ENCODE measurements at regions not wholly inside any gene's neighbourhood (a gene's known extent, or its start where the extent isn't known, plus 50 kb on each side); places are given as distances from the start of the nearest gene placed in this dataset.

DNA sequence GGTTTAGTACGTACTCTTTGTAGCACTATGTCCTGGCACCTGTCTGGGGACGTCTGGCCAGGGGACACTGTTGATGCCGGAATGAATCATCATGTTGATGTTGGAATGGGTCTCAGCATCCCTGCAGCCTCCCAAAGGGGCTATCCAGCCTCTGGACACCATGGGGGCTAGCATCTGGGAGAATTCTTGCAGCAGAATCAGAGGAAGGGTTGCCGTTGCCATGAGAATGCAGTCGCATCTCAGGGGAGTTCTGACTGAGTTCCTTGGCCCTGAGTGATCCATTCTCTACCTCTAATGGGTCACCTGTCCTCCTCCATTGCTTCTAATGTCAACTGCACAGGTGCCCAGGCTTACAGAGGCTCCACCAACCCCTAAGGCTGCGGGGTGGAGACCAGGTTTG lies 129.1 kb downstream of the UQCRFS1 start:
- WGBS, 2 donors: 74 to 80% methylated on average over 5 to 6 of the region's 6 CpGs
- Histone ChIP-seq H3K27me3 (no peaks in the 10 kb centered on the region), H3K4me1 (peaks cover 7% of the 10 kb centered on the region), H3K27ac (no peak overlapping the region), H3K36me3 (replicated peaks in 1 of 2; ENCODE audit: insufficient read depth in 1 of 2, low read depth in 2 of 2) (no peaks in the 10 kb centered on the region), H3K4me3 (no peak overlapping the region), H3K9me3 (no peaks in the 10 kb centered on the region)
- TF ChIP-seq POLR2A (IDR thresholded peaks at IDR 0.05): no peak
- TF ChIP-seq, protein P1, sequence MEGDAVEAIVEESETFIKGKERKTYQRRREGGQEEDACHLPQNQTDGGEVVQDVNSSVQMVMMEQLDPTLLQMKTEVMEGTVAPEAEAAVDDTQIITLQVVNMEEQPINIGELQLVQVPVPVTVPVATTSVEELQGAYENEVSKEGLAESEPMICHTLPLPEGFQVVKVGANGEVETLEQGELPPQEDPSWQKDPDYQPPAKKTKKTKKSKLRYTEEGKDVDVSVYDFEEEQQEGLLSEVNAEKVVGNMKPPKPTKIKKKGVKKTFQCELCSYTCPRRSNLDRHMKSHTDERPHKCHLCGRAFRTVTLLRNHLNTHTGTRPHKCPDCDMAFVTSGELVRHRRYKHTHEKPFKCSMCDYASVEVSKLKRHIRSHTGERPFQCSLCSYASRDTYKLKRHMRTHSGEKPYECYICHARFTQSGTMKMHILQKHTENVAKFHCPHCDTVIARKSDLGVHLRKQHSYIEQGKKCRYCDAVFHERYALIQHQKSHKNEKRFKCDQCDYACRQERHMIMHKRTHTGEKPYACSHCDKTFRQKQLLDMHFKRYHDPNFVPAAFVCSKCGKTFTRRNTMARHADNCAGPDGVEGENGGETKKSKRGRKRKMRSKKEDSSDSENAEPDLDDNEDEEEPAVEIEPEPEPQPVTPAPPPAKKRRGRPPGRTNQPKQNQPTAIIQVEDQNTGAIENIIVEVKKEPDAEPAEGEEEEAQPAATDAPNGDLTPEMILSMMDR (IDR thresholded peaks at IDR 0.05): no peak
- DNase-seq: no peak
- no peak for ATAC-seq
- intact Hi-C loops (cut with DNase I): no loop called here

DNA sequence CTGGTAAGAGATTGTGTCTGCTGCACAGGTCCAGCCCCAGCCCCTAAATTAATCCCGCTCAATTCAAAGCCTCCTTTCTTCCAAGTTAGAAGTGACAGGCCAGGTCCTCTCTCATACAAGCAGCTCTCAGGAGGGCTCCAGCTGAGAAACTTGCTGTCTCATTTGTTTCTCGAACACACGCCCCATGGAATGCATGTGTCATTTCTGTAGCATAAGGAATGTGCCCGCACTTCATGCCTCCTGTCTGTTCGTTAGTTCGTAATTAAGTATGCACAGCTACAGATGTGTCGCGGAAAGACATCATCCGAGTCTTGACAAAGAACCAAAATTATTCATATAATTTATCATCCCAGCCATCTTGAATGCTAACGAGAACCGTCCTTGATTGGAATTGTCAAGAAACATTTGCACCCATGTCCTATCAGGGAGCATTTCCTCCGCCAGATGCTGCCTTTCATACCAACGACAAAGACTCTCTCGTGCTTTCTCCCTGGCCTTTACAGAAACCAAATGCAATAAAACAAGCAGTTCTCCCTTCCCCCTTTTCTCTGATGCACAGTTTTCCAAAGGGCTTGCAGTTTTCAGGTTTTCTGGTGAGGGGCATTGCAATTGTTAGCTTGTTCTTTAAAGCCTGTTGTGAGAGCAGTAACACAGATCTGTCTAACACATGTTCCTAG lies 133.5 kb downstream of the UQCRFS1 start:
- H3K4me3 ChIP-seq: no peak overlapping the region
- H3K36me3 ChIP-seq (replicated peaks in 1 of 2; ENCODE audit: insufficient read depth in 1 of 2, low read depth in 2 of 2): no peaks in the 10 kb centered on the region
- no peaks in the 10 kb centered on the region for H3K27me3 ChIP-seq
- no peak overlapping the region for H3K27ac ChIP-seq
- TF ChIP-seq POLR2A (IDR thresholded peaks at IDR 0.05): no peak
- TF ChIP-seq, protein P1 (IDR thresholded peaks at IDR 0.05): no peak
- no peak for DNase-seq
- 46 to 56% methylated on average over 14 of the region's 14 CpGs for WGBS, 2 donors
- no peaks in the 10 kb centered on the region for H3K9me3 ChIP-seq
- intact Hi-C loops (cut with DNase I): no loop called here
- no peaks in the 10 kb centered on the region for H3K4me1 ChIP-seq
- no peak for ATAC-seq

DNA sequence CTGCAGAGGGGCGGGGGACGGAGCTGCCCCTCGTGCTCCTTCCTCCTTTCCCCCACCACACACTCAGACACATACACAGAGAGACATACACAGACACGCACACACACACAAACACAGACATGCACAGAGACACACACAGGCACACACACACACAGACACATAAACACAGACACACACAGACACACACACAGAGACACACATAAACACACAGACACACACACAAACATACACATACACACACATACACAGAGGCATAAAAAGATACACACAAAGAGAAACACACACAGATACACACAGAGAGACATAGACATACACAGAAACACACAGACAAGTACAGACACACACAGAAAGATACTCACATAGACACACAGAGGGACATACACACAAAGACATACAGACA lies 136.0 kb downstream of the UQCRFS1 start:
- TF ChIP-seq POLR2A (IDR thresholded peaks at IDR 0.05): no peak
- TF ChIP-seq, protein P1 (IDR thresholded peaks at IDR 0.05): no peak
- Histone ChIP-seq H3K36me3 (replicated peaks in 1 of 2; ENCODE audit: insufficient read depth in 1 of 2, low read depth in 2 of 2) (no peaks in the 10 kb centered on the region), H3K27me3 (no peaks in the 10 kb centered on the region), H3K4me1 (no peaks in the 10 kb centered on the region), H3K4me3 (no peak overlapping the region), H3K27ac (no peak overlapping the region), H3K9me3 (no peaks in the 10 kb centered on the region)
- ATAC-seq (no peak), DNase-seq (no peak)
- WGBS, 2 donors: 82 to 85% methylated on average over 4 of the region's 4 CpGs
- intact Hi-C loops (cut with DNase I): no loop called here

DNA sequence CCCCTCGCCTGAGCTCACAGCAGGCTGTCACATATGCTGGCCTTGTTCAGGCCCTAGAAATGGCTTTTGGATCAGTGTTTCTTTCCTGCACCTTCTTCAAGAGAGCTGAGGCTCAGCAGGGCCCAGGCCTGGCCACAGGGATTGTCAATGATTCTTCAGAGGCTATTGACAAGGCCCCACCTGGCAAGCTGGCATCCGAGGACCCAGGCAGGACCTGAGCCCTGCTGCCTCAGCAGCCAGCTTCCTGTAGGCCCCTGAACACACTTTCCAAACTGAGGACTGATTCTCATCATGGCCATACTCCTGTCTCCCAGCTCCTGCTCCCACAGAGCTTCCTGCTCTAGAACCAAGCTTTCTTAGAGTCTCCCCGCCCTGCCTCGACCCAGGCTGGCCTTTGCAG lies 136.8 kb downstream of the UQCRFS1 start:
- no peaks in the 10 kb centered on the region for H3K9me3 ChIP-seq
- ATAC-seq (no peak), DNase-seq (no peak)
- H3K27me3 ChIP-seq: no peaks in the 10 kb centered on the region
- no peak overlapping the region for H3K4me3 ChIP-seq
- no peak overlapping the region for H3K27ac ChIP-seq
- no peaks in the 10 kb centered on the region for H3K36me3 ChIP-seq (replicated peaks in 1 of 2; ENCODE audit: insufficient read depth in 1 of 2, low read depth in 2 of 2)
- H3K4me1 ChIP-seq: no peaks in the 10 kb centered on the region
- intact Hi-C loops (cut with DNase I): no loop called here
- TF ChIP-seq POLR2A (IDR thresholded peaks at IDR 0.05): no peak
- TF ChIP-seq, protein P1 (IDR thresholded peaks at IDR 0.05): no peak
- 63 to 76% methylated on average over 4 of the region's 4 CpGs for WGBS, 2 donors

DNA sequence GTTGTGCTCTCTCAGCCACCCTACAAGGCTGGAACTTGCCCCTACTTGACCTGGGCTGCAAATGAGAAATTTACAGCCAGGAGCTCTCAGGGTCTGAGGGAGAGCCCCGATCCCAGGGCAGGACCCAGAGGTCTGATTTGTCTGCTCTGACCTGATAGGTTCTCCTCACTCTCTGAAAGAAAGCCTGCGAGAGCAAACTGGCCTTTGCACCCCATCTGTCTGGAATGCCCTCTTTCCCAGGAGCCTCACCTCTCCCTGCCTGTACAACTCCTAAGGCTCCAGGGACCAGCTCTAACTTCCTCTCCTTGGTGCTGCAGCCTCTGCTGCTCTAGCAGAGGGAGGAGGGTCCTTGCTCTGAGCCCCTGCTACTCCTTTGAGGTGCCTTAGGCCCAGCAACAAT lies 137.8 kb downstream of the UQCRFS1 start:
- no peak overlapping the region for H3K27ac ChIP-seq
- no peak for ATAC-seq
- 27 to 30% methylated on average over 2 of the region's 2 CpGs for WGBS, 2 donors

More for the DNA sequence above, 137.8 kb downstream of the UQCRFS1 start:
- H3K9me3 ChIP-seq: no peaks in the 10 kb centered on the region
- no peaks in the 10 kb centered on the region for H3K27me3 ChIP-seq
- intact Hi-C loops (cut with DNase I): no loop called here
- H3K4me3 ChIP-seq: no peak overlapping the region
- no peaks in the 10 kb centered on the region for H3K36me3 ChIP-seq (replicated peaks in 1 of 2; ENCODE audit: insufficient read depth in 1 of 2, low read depth in 2 of 2)
- H3K4me1 ChIP-seq: no peaks in the 10 kb centered on the region
- TF ChIP-seq, protein P1 (IDR thresholded peaks at IDR 0.05): no peak
- TF ChIP-seq POLR2A (IDR thresholded peaks at IDR 0.05): no peak
- DNase-seq: no peak
